PC-3 (cell line): ENCODE measurements at regions not wholly inside any gene's neighbourhood (a gene's known extent, or its start where the extent isn't known, plus 50 kb on each side); places are given as distances from the start of the nearest gene placed in this dataset.

Source experiments
- EZH2 ChIP-seq: fragments of 300-600 bp; sonication (generic); IDR thresholded peaks from one replicate; pipeline ENCODE4 v1.6.1; 2017; ENCODE audit warnings: antibody characterized with exemption, mild to moderate bottlenecking, low read length; ENCODE audit not compliant: unreplicated experiment
- EZH2phosphoT487 ChIP-seq: fragments of 300-600 bp; sonication (generic); IDR thresholded peaks from 2 replicates; pipeline ENCODE4 v1.6.1; 2018; ENCODE audit warnings: mild to moderate bottlenecking, antibody characterized with exemption, low read length, borderline replicate concordance
- TF ChIP-seq, protein P1 (sequence below): fragments of 300-600 bp; sonication (generic); conservative IDR thresholded peaks from 2 replicates; pipeline ENCODE4 v1.5.1; 2017; ENCODE audit warnings: antibody characterized with exemption, low read depth, mild to moderate bottlenecking, low read length

DNA sequence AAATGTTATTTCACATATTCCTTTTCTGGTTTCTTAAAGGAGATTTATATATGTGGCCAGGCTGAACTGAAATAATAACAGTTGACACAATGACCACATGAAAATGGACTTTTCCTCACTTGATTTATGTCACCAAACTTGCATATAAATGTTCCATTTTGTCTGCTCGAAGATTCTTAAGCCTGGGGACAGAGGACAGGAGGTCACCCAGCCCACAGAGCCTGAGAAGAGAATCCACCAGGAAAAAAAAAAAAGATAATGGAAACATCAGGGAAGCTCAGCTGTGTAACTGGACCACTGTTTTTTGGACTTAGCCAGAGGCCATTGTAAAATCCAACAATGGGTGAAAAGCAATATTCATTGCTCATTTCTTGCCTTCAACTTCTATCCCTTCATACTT, 359.0 kb upstream of the FGF16 start:
- TF ChIP-seq, protein P1, sequence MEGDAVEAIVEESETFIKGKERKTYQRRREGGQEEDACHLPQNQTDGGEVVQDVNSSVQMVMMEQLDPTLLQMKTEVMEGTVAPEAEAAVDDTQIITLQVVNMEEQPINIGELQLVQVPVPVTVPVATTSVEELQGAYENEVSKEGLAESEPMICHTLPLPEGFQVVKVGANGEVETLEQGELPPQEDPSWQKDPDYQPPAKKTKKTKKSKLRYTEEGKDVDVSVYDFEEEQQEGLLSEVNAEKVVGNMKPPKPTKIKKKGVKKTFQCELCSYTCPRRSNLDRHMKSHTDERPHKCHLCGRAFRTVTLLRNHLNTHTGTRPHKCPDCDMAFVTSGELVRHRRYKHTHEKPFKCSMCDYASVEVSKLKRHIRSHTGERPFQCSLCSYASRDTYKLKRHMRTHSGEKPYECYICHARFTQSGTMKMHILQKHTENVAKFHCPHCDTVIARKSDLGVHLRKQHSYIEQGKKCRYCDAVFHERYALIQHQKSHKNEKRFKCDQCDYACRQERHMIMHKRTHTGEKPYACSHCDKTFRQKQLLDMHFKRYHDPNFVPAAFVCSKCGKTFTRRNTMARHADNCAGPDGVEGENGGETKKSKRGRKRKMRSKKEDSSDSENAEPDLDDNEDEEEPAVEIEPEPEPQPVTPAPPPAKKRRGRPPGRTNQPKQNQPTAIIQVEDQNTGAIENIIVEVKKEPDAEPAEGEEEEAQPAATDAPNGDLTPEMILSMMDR: no peak
- TF ChIP-seq EZH2 (no peak), EZH2phosphoT487 (no peak)
